Stimulated activated effector memory CD8-positive, alpha-beta T cell treated with anti-CD3 and anti-CD28 coated beads, Interleukin-12 subunit alpha, Interleukin-12 subunit beta, amount 100 ng/mL, for 72 hours (primary cell): ENCODE measurements at regions not wholly inside any gene's neighbourhood (a gene's known extent, or its start where the extent isn't known, plus 50 kb on each side); places are given as distances from the start of the nearest gene placed in this dataset.
A peak's percentile ranks its signal among the peaks of the same experiment; 100 is the strongest.
"Not testable (repeated sequence)": the region's sequence is repeated elsewhere in the genome, so short reads cannot be mapped to it uniquely, and the experiment has no call there.

Source experiments
- ATAC-seq: fragments of 150-1000 bp; cut with Tn5 transposase; 2 replicates; pipeline ENCODE4 v1.10.0; 2021
- DNase-seq, 2 donors: peaks; one replicate each; pipeline ENCODE4 v3.0.0; 2021 to 2022; ENCODE audit warnings: low spot score in 2 of 2
- H3K27ac Mint-ChIP-seq: one replicate; pipeline ENCODE4 v1.8.0; 2022; ENCODE audit warnings: mild to moderate bottlenecking, mixed read lengths
- H3K36me3 Mint-ChIP-seq: one replicate; pipeline ENCODE4 v1.8.0; 2022; ENCODE audit warnings: mild to moderate bottlenecking, mixed read lengths
- H3K4me1 Mint-ChIP-seq: one replicate; pipeline ENCODE4 v1.8.0; 2022; ENCODE audit warnings: mixed read lengths
- H3K4me3 Mint-ChIP-seq: one replicate; pipeline ENCODE4 v1.8.0; 2022; ENCODE audit warnings: mild to moderate bottlenecking, mixed read lengths
- H3K9me3 Mint-ChIP-seq: one replicate; pipeline ENCODE4 v1.8.0; 2022; ENCODE audit warnings: mixed read lengths

DNA sequence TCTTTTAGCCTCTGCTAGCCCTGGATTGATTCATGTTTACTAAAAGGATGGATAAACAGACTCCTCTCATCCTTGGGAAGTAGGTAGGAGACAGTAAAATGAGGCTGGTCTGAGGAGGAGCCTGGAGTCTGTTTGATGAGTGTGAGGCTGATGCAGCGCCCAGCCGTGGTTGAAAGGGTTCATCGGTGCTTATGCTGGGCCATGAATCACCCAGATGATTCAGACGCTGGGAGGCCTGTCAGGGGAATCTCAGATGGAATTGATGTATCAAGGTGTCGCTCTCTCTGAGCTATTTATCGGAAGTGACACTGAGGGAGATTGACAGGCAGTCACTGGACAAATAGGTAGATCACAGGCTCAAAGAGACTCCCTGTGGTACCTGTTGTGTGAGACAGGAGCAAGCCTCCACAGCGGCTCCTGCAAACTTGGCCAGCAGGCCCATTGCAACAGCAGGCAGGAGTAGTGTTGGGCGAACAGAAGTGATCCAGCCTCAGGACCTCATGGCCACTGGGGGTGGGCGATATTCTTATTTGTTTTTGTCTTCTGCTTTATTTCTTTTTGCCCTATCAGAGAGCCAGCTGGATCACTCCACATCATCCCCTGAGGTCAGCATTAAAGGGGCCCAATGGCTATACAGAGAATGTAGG lies 109.9 kb upstream of the CADM1 start:
- Mint-ChIP-seq H3K4me1 (no peaks in the 10 kb centered on the region), H3K4me3 (no peak overlapping the region), H3K9me3 (no peaks in the 10 kb centered on the region), H3K27ac (no peak overlapping the region), H3K36me3 (no peaks in the 10 kb centered on the region)
- ATAC-seq (peak; percentile 31), DNase-seq (no peak)

DNA sequence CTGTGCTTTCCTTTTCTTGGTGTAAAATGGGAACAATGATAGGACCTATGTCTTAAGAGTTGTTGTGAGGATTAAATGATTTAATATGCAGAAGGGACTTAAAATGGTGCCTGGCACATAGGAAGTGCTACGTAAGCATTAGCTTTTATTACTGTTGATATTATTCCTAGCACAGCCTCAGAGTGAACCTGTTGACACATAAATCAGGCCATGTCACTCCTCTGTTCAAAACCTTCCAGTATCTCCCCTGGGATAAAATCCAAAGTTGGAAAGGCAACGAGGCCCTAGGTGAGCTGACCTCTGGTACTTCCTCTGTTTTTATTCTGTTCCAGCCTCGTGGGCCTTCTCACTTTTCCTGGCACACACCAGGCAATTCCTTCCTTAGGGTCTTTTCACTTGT lies 108.8 kb upstream of the CADM1 start:
- H3K27ac Mint-ChIP-seq = no peak overlapping the region
- ATAC-seq (no peak), DNase-seq (no peak)
- no peaks in the 10 kb centered on the region for H3K36me3 Mint-ChIP-seq
- H3K4me1 Mint-ChIP-seq = no peaks in the 10 kb centered on the region
- H3K9me3 Mint-ChIP-seq = no peaks in the 10 kb centered on the region
- no peak overlapping the region for H3K4me3 Mint-ChIP-seq

DNA sequence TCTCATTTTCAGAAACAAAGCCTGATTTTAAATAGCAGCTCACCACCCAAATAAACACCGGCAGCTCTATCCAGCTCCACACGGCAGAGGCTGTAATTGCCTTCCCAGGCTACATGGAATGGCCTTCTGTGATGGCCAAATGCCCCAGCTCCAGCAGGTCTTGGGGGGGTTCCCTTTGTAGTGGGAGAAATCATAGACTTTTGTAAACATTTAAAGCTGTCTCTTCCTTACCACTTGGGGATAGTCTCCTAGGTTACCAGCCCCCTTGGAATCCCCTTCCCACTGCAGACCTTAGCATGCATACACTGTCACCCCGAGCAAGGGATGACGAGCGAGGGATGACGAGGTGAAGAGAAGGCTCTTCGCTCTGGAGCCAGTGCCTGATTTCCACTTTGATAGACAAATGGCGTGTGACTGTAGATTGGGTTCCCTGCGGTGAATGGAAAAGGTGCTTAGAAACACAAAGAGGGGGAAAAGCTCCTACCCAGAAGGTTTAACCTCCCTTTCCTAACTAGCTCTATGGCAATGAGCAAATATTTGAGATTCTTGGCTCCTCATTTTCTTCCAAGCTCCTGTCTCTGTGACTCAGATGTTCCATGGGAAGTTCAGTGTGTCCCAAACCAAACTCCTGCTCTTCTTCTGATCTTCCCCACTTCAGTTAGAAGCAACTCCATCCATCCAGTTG lies 108.0 kb upstream of the CADM1 start:
- Mint-ChIP-seq H3K36me3 (no peaks in the 10 kb centered on the region), H3K27ac (no peak overlapping the region), H3K9me3 (no peaks in the 10 kb centered on the region), H3K4me3 (no peak overlapping the region), H3K4me1 (no peaks in the 10 kb centered on the region)
- ATAC-seq (no peak), DNase-seq (no peak)

DNA sequence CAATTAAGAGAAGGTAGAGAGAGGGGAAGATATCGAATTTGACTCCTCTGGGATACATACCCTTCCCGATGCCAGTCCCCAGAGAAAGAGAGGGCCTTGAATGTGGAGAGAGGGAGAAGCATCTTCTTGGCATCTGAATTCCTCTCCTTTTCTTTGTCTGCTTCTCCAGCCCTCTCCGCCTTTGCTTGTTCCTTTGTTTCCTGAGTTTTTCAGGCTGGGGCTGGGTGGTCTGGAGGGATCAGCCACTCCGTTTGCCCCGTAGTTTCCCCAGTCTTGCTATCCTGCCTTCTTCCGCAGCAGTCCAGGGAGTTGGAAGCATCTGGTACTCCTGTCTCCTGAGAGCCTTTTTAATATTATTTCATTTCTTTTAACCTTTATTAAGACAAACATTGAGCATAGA lies 107.1 kb upstream of the CADM1 start:
- no peaks in the 10 kb centered on the region for H3K9me3 Mint-ChIP-seq
- H3K27ac Mint-ChIP-seq = no peak overlapping the region
- ATAC-seq (no peak), DNase-seq (no peak)
- H3K4me1 Mint-ChIP-seq = no peaks in the 10 kb centered on the region
- no peak overlapping the region for H3K4me3 Mint-ChIP-seq
- H3K36me3 Mint-ChIP-seq = no peaks in the 10 kb centered on the region

DNA sequence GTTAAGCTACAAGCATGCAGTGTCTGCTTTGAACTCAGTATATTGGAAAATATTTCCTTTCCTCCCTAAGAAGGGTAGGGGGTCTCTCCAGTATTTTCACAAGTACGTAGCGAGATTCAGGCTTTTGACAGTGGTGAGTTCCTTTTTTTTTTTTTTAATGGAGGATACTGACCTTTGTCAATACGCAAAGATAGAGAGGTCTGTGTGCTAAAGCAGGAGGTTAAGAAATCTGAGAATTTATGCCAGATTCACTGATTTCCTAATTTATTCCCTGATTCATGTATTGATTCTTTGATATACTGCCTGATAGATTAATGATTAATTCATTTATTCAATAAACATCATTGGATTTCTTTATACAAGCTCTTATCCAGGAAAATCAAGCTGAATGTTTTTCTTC lies 106.7 kb upstream of the CADM1 start:
- ATAC-seq (no peak), DNase-seq (no peak)
- H3K4me1 Mint-ChIP-seq = no peaks in the 10 kb centered on the region
- H3K9me3 Mint-ChIP-seq = no peaks in the 10 kb centered on the region
- no peaks in the 10 kb centered on the region for H3K36me3 Mint-ChIP-seq
- no peak overlapping the region for H3K4me3 Mint-ChIP-seq
- H3K27ac Mint-ChIP-seq = no peak overlapping the region

DNA sequence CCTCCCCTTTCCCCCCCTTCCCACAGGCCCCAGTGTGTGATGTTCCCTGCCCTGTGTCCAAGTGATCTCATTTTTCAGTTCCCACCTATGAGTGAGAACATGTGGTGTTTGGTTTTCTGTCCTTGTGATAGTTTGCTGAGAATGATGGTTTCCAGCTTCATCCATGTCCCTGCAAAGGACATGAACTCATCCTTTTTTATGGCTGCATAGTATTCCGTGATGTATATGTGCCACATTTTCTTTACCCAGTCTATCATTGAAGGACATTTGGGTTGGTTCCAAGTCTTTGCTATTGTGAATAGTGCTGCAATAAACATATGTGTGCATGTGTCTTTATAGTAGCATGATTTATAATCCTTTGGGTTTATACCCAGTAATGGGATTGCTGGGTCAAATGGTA lies 106.0 kb upstream of the CADM1 start:
- not testable (repeated sequence) for H3K9me3 Mint-ChIP-seq, H3K4me1 Mint-ChIP-seq, ATAC-seq, H3K27ac Mint-ChIP-seq, DNase-seq, H3K36me3 Mint-ChIP-seq, H3K4me3 Mint-ChIP-seq

DNA sequence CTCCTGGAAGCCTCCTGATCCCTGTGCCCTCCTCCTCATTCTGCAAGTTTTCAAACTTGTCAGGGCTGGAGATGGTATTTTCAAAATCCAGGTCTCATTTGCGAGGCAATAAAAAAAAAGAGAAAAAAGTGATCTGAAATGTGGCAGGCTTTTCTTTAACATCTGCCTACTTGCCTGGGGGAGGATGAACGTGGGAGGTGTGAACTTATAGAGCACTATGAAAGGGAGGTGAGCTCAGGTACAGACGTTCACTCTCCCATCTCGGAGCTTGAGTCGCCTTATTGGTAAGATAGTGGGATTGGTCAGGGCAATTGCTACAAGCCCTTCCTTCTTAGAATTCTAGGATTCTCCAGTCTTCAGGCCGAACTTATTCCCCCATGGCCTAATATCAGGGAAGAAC lies 104.8 kb upstream of the CADM1 start:
- H3K4me3 Mint-ChIP-seq = no peak overlapping the region
- no peaks in the 10 kb centered on the region for H3K4me1 Mint-ChIP-seq
- H3K9me3 Mint-ChIP-seq = no peaks in the 10 kb centered on the region
- no peak overlapping the region for H3K27ac Mint-ChIP-seq
- ATAC-seq (no peak), DNase-seq (no peak)
- H3K36me3 Mint-ChIP-seq = no peaks in the 10 kb centered on the region

DNA sequence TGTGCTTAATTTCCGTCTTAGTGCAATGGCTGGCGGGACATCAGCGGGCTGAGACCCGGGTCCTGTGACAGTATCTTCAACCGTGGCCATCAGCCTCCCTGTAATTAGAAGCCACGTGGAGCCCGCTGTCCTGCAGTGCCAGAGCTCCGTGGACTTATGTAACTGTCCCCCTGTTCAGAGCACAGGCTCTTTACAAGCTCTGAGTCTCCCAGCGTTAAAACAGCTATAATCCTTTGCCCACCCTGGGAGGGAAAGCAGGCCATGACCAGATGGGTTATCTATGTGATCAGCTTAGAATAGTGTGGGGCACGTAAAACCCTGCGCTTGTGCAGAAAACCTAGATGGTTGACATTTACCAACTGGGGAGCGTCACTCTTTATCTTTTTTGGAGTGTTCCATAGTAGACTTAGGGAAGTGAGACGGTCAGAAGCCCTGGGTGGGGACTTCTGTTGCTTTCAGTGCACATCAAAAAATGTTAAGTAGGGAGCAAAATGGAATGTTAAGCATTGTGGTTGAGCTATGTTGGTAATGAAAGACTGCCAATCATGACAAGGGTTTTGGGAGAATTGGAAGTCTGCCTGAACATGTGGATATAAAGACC lies 103.5 kb upstream of the CADM1 start:
- no peaks in the 10 kb centered on the region for H3K36me3 Mint-ChIP-seq
- no peaks in the 10 kb centered on the region for H3K4me1 Mint-ChIP-seq
- H3K27ac Mint-ChIP-seq = no peak overlapping the region
- DNase-seq (no peak), ATAC-seq (no peak)
- H3K4me3 Mint-ChIP-seq = no peak overlapping the region
- no peaks in the 10 kb centered on the region for H3K9me3 Mint-ChIP-seq

DNA sequence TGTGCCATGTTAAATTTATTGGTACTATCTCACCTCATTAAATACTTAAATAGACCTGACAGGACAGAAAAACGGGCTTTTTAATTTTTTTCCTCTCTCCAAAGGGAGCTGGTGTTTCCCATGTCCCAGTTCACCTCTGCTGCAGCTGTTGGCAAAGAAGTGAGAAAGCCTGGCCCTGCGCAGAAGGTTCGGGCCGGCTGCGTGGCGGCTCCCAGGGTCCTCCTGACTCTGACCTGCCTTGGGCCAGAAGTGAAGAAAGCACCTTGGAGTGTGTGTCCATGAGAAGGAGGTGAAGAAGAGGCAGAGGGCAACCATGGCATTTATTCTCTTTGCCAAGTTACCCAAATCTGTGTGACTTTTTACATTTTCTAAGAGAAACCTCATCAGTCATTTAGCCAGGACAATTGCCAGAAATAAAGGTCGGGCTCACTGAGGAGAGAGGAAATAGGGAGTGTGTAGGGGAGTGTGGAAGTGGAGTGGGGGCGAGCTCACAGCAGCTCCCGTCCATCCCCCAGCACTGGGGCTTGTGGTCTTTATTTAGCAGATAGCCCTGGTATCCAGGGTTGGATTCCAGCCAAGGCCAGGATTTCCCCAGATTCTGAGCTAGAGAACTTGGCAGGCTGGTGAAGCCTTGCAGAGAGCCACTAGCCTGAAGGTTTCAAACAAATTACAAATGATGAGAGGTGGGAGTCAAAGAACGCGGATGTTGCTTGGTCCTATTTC lies 102.4 kb upstream of the CADM1 start:
- Mint-ChIP-seq H3K27ac (no peak overlapping the region), H3K4me1 (no peaks in the 10 kb centered on the region), H3K9me3 (no peaks in the 10 kb centered on the region), H3K36me3 (no peaks in the 10 kb centered on the region), H3K4me3 (no peak overlapping the region)
- DNase-seq (no peak), ATAC-seq (no peak)

DNA sequence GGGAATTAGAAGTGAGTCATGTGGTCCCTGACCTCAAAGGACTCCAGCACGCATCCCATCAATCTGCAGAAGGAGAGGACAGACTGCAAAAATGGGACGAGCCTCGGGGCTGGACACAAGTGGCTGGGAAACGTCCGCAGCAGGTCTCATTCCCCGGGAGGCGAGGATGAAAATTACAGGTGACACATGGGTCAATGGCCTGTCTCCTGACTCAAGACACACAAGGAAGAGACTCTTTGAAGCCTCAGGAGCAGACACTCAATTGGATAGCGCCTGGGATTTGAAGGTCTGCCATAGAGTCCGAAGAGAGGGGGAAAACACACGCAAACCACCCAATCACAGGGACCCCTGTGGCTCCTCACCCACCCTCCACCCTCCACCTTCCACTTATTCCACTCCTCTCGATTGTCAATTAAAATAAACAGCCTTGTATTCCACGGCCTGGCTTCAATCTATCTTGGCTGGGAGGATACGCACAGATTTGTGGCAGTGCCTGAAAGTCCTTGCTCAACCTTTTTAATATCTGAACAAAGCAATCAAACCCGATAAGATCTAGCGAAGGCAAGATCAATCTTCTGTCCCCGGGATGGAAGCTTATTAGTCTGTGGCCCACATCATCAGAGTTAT lies 101.8 kb upstream of the CADM1 start:
- DNase-seq (no peak), ATAC-seq (no peak)
- H3K4me1 Mint-ChIP-seq = no peaks in the 10 kb centered on the region
- no peaks in the 10 kb centered on the region for H3K9me3 Mint-ChIP-seq
- no peaks in the 10 kb centered on the region for H3K36me3 Mint-ChIP-seq
- no peak overlapping the region for H3K27ac Mint-ChIP-seq
- no peak overlapping the region for H3K4me3 Mint-ChIP-seq

DNA sequence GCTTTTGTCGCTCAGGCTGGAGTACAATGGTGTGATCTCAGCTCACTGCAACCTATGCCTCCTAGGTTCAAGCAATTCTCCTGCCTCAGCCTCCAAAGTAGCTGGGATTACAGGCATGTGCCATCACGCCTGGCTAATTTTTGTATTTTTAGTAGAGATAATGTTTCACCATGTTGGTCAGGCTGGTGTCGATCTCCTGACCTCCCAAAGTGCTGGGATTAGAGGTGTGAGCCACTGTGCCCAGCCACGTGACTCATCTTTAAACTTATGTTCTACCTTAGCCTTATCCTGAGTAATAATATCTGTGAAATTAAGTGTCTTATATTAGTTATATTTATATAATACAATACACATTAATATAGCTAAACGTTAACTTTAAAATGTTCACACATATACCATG lies 101.2 kb upstream of the CADM1 start:
- not testable (repeated sequence) for H3K36me3 Mint-ChIP-seq, ATAC-seq, H3K4me1 Mint-ChIP-seq, DNase-seq, H3K9me3 Mint-ChIP-seq, H3K27ac Mint-ChIP-seq, H3K4me3 Mint-ChIP-seq

DNA sequence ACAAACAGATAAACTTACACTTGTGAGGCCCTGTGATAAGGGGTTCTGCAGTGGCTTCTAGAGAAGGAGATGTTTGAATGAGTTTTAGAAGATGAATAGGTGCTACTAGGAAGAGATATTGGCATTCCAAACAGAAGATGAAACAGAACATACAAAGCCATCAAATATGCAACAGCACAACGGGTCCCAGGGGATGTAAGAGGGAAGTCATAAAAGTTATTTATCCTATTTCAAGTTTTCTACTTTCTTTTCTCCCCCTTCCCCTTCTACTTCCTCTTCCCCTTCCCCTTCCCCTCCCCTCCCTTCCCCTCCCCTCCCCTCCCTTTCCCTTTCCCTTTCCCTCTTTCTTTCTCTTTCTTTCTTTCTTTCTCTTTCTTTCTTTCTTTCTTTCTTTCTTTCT lies 94.9 kb upstream of the CADM1 start:
- ATAC-seq (no peak), DNase-seq (no peak)
- H3K27ac Mint-ChIP-seq = no peak overlapping the region
- no peaks in the 10 kb centered on the region for H3K9me3 Mint-ChIP-seq
- H3K36me3 Mint-ChIP-seq = no peaks in the 10 kb centered on the region
- H3K4me3 Mint-ChIP-seq = no peak overlapping the region
- H3K4me1 Mint-ChIP-seq = no peaks in the 10 kb centered on the region

DNA sequence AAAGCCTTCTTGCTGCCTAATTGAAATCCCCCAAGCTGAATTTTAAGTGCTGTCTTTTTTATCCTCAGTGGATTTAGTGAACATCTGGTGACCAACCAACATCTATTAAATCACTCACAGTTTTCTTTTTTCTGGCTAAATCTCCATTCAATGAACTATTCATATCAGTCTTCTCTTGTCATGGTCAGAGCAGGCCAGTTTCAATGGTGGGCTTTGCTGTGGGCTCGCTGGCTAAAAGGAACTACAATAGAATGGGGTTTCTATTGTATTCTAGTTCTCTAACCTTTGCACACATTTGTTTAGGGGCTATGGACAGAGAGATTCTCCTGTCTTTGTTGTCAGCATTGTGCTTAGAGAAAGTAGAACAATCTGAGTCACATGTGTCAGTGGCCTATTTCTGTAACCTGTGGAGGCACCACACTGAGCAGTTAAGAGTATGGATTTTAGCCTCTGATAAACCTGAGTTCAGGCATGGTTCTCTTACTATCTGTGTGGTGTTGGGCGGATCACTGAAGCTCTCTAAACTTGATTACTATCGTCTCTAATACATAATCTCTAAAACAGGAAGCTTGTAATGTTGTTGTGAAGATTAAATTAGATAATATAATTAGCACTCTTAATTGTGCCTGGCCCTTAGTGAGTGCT lies 94.2 kb upstream of the CADM1 start:
- Mint-ChIP-seq H3K36me3 (no peaks in the 10 kb centered on the region), H3K9me3 (no peaks in the 10 kb centered on the region), H3K4me1 (no peaks in the 10 kb centered on the region), H3K27ac (no peak overlapping the region), H3K4me3 (no peak overlapping the region)
- ATAC-seq (no peak), DNase-seq (no peak)

DNA sequence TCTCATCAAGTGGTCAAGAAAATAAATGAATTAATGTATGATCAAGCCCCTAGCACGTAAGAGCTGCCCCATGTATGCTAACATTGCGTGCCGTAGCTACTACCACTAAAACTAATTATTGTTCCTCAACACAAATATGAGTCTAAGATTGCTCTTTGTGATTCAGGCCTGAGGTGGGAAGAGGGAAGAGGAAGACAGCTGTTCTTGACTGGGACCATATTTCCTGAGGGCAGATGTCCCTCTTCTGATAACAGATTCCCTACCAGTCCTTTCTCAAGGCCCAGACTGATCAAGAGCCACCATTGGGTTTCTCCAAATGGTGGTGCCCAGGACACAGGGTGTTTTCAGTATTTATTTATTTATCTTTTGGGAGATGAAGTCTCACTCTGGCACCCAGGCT lies 87.2 kb upstream of the CADM1 start:
- Mint-ChIP-seq H3K27ac (no peak overlapping the region), H3K4me3 (no peak overlapping the region), H3K36me3 (no peaks in the 10 kb centered on the region), H3K9me3 (peaks cover 6% of the 10 kb centered on the region), H3K4me1 (no peaks in the 10 kb centered on the region)
- no peak for ATAC-seq
- no peak for DNase-seq

DNA sequence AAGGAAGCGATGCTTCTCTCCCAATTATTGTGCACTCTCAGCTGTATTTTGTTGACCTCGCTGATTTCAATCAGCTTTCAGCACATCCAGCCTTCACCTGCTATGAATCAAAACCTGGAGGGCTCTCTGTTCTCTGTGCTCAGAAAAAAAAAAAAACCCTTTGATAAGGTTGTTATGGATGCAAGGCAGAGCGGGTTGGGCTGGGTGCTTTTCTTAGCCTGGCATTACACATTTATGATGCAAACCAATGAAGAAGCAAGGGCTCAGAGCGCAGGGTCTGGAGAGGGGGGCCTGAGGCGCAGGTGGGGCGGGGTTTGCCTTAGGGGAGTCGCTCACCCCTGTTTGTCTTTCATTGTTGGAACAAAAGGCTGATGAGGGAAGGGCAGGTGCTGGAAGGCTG lies 86.0 kb upstream of the CADM1 start:
- Mint-ChIP-seq H3K36me3 (no peaks in the 10 kb centered on the region), H3K4me1 (no peaks in the 10 kb centered on the region), H3K4me3 (no peak overlapping the region), H3K27ac (no peak overlapping the region), H3K9me3 (peaks cover 6% of the 10 kb centered on the region)
- no peak for ATAC-seq
- no peak for DNase-seq
